ENCODE measurements at regions not wholly inside any gene's neighbourhood (a gene's known extent, or its start where the extent isn't known, plus 50 kb on each side); places are given as distances from the start of the nearest gene placed in this dataset.

GRCh38 chr10:130901311-130902165 lies 410.0 kb downstream of the TCERG1L start:
- WGBS, 2 donors, result 70 to 83% methylated on average over 5 to 15 of the region's 15 CpGs
- Histone ChIP-seq H3K4me3 (no peak overlapping the region), H3K27me3 (no peaks in the 10 kb centered on the region), H3K27ac (no peak overlapping the region), H3K36me3 (no peaks in the 10 kb centered on the region), H3K9me3 (no peaks in the 10 kb centered on the region), H3K4me1 (no peaks in the 10 kb centered on the region)
- TF ChIP-seq EP300 (IDR thresholded peaks at IDR 0.05), result no peak
- no peak for TF ChIP-seq POLR2A (IDR thresholded peaks at IDR 0.05)
- TF ChIP-seq POLR2AphosphoS5 (IDR thresholded peaks at IDR 0.05), result no peak
- TF ChIP-seq, protein P1, sequence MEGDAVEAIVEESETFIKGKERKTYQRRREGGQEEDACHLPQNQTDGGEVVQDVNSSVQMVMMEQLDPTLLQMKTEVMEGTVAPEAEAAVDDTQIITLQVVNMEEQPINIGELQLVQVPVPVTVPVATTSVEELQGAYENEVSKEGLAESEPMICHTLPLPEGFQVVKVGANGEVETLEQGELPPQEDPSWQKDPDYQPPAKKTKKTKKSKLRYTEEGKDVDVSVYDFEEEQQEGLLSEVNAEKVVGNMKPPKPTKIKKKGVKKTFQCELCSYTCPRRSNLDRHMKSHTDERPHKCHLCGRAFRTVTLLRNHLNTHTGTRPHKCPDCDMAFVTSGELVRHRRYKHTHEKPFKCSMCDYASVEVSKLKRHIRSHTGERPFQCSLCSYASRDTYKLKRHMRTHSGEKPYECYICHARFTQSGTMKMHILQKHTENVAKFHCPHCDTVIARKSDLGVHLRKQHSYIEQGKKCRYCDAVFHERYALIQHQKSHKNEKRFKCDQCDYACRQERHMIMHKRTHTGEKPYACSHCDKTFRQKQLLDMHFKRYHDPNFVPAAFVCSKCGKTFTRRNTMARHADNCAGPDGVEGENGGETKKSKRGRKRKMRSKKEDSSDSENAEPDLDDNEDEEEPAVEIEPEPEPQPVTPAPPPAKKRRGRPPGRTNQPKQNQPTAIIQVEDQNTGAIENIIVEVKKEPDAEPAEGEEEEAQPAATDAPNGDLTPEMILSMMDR (IDR thresholded peaks at IDR 0.05), result no peak
- DNase-seq (no peak), ATAC-seq (ENCODE audit: low FRiP score in 2 of 2) (no peak)

DNA sequence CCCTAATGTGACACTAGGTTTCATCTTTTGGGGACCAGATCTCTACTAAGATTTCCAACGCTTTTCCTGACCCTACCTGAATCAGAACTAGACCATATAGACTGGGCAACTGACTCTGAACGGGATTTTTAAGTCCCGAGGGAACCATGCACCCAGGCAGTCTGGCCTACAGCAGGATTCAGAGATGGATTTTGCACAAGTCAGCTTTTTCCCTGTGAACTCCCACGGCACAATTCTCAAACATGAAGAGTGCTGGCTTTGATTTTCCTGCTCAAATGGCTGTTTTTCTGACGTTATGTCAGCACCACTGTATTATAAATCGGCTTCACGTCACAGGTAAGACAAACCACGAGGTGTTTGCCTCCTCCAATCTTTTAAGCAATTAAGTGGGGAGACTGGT lies 409.1 kb downstream of the TCERG1L start:
- no peaks in the 10 kb centered on the region for H3K27me3 ChIP-seq
- no peak for DNase-seq
- 75 to 83% methylated on average over 8 of the region's 8 CpGs for WGBS, 2 donors
- TF ChIP-seq, protein P1 (IDR thresholded peaks at IDR 0.05), result no peak
- TF ChIP-seq POLR2A (IDR thresholded peaks at IDR 0.05) (no peak), EP300 (IDR thresholded peaks at IDR 0.05) (no peak), POLR2AphosphoS5 (IDR thresholded peaks at IDR 0.05) (no peak)
- no peaks in the 10 kb centered on the region for H3K9me3 ChIP-seq
- no peaks in the 10 kb centered on the region for H3K4me1 ChIP-seq
- H3K36me3 ChIP-seq, result no peaks in the 10 kb centered on the region
- ATAC-seq (ENCODE audit: low FRiP score in 2 of 2), result no peak
- H3K27ac ChIP-seq, result no peak overlapping the region
- H3K4me3 ChIP-seq, result no peak overlapping the region

- no peak for TF ChIP-seq EP300 (IDR thresholded peaks at IDR 0.05)
- TF ChIP-seq POLR2AphosphoS5 (IDR thresholded peaks at IDR 0.05), result no peak
- no peak for TF ChIP-seq POLR2A (IDR thresholded peaks at IDR 0.05)
- TF ChIP-seq, protein P1 (IDR thresholded peaks at IDR 0.05), result no peak
- no peak overlapping the region for H3K4me3 ChIP-seq
- H3K27me3 ChIP-seq, result no peaks in the 10 kb centered on the region
- no peaks in the 10 kb centered on the region for H3K9me3 ChIP-seq
- ATAC-seq (ENCODE audit: low FRiP score in 2 of 2) (no peak), DNase-seq (no peak)
- 64 to 80% methylated on average over 2 of the region's 2 CpGs for WGBS, 2 donors
- H3K36me3 ChIP-seq, result no peaks in the 10 kb centered on the region
- no peak overlapping the region for H3K27ac ChIP-seq
- H3K4me1 ChIP-seq, result no peaks in the 10 kb centered on the region
These were observed 408.6 kb downstream of the TCERG1L start for GRCh38 chr10:130902929-130903328.

DNA sequence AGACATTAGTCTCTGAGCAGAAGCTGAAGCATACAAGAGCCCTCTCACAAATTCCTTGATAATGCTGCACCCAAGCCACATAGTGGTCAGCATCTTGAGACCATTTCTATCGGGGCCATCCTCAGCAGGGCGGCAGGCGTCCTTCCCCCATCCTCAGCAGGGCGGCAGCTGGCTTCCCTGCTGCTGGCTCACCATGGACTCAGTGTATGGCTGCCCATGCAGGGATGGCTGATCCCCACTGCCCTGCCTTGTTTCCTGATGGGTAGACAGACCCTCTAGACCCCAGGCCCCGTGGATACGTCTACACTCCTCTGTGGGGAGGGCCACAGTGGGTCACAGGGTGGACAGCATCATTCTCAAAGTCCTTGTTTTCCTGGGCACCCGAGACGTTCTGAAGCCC lies 406.8 kb downstream of the TCERG1L start:
- no peak for DNase-seq
- Histone ChIP-seq H3K36me3 (no peaks in the 10 kb centered on the region), H3K4me1 (no peaks in the 10 kb centered on the region), H3K9me3 (no peaks in the 10 kb centered on the region), H3K27me3 (no peaks in the 10 kb centered on the region), H3K4me3 (no peak overlapping the region), H3K27ac (no peak overlapping the region)
- no peak for ATAC-seq (ENCODE audit: low FRiP score in 2 of 2)
- 75 to 86% methylated on average over 2 to 8 of the region's 8 CpGs for WGBS, 2 donors
- TF ChIP-seq EP300 (IDR thresholded peaks at IDR 0.05), result no peak
- TF ChIP-seq, protein P1 (IDR thresholded peaks at IDR 0.05), result no peak
- TF ChIP-seq POLR2AphosphoS5 (IDR thresholded peaks at IDR 0.05), result no peak
- no peak for TF ChIP-seq POLR2A (IDR thresholded peaks at IDR 0.05)

GRCh38 chr10:130905386-130905785 lies 406.1 kb downstream of the TCERG1L start:
- no peaks in the 10 kb centered on the region for H3K36me3 ChIP-seq
- TF ChIP-seq POLR2A (IDR thresholded peaks at IDR 0.05) (no peak), POLR2AphosphoS5 (IDR thresholded peaks at IDR 0.05) (no peak), EP300 (IDR thresholded peaks at IDR 0.05) (no peak)
- TF ChIP-seq, protein P1 (IDR thresholded peaks at IDR 0.05), result no peak
- H3K4me1 ChIP-seq, result no peaks in the 10 kb centered on the region
- H3K27me3 ChIP-seq, result no peaks in the 10 kb centered on the region
- no peak for DNase-seq
- no peaks in the 10 kb centered on the region for H3K9me3 ChIP-seq
- ATAC-seq (ENCODE audit: low FRiP score in 2 of 2), result peak in 1 of 2 donors; percentile 9
- WGBS, 2 donors, result 73 to 88% methylated on average over 3 to 8 of the region's 8 CpGs
- H3K27ac ChIP-seq, result no peak overlapping the region
- no peak overlapping the region for H3K4me3 ChIP-seq
